GM12875 (cell line): ENCODE measurements at regions not wholly inside any gene's neighbourhood (a gene's known extent, or its start where the extent isn't known, plus 50 kb on each side); places are given as distances from the start of the nearest gene placed in this dataset.

ENCODE experiments used
- H3K4me3 ChIP-seq: one replicate; pipeline ENCODE4 v1.5.1; 2011; ENCODE audit warnings: low read depth, low read length, control low read depth
- CTCF ChIP-seq: IDR thresholded peaks from 2 replicates; pipeline ENCODE4 v1.5.1; 2011; ENCODE audit warnings: low read depth, mild to moderate bottlenecking, control low read depth, inconsistent platforms, low read length, moderate library complexity, borderline replicate concordance; ENCODE audit not compliant: insufficient read depth

- H3K4me3 ChIP-seq = no peak overlapping the region
- TF ChIP-seq CTCF = no peak
Observed at GRCh38 chr12:111086947-111087700, 166.7 kb upstream of the MYL2 start.

- H3K4me3 ChIP-seq = no peak overlapping the region
- no peak for TF ChIP-seq CTCF
Observed at GRCh38 chr12:111085096-111085495, 164.7 kb upstream of the MYL2 start.

- TF ChIP-seq CTCF = no peak
- no peak overlapping the region for H3K4me3 ChIP-seq
Observed at GRCh38 chr12:111084605-111085004, 164.2 kb upstream of the MYL2 start.

- H3K4me3 ChIP-seq = no peak overlapping the region
- TF ChIP-seq CTCF = no peak
Observed at GRCh38 chr12:111084158-111084557, 163.8 kb upstream of the MYL2 start.

- TF ChIP-seq CTCF = no peak
- H3K4me3 ChIP-seq = no peak overlapping the region
Observed at GRCh38 chr12:111081600-111081999, 161.2 kb upstream of the MYL2 start.

- TF ChIP-seq CTCF = no peak
- H3K4me3 ChIP-seq = no peak overlapping the region
Observed at GRCh38 chr12:111078731-111079130, 158.4 kb upstream of the MYL2 start.
